ENCODE measurements at regions not wholly inside any gene's neighbourhood (a gene's known extent, or its start where the extent isn't known, plus 50 kb on each side); places are given as distances from the start of the nearest gene placed in this dataset.

GRCh38 chr3:178415384-178415783 is 120.9 kb upstream of the KCNMB2 start:
- TF ChIP-seq SIN3A (IDR thresholded peaks at IDR 0.05; ENCODE audit: borderline replicate concordance, insufficient read depth, low read length): no peak
- no peak for TF ChIP-seq TAF1 (IDR thresholded peaks at IDR 0.05; ENCODE audit: borderline replicate concordance, insufficient read depth, low read length)
- no peak for TF ChIP-seq FOXP2 (optimal IDR thresholded peaks at IDR 0.05; ENCODE audit: borderline replicate concordance, extremely low read depth, extremely low read length, insufficient read depth)
- no peak for TF ChIP-seq REST (IDR thresholded peaks at IDR 0.05; ENCODE audit: insufficient read depth in 1 of 2, low read depth in 2 of 2, low read length in 2 of 2)
- no peak for TF ChIP-seq POLR2AphosphoS5 (IDR thresholded peaks at IDR 0.05; ENCODE audit: low read depth, low read length)

- TF ChIP-seq POLR2AphosphoS5 (IDR thresholded peaks at IDR 0.05; ENCODE audit: low read depth, low read length) (no peak), REST (IDR thresholded peaks at IDR 0.05; ENCODE audit: insufficient read depth in 1 of 2, low read depth in 2 of 2, low read length in 2 of 2) (no peak), TAF1 (IDR thresholded peaks at IDR 0.05; ENCODE audit: borderline replicate concordance, insufficient read depth, low read length) (no peak), FOXP2 (optimal IDR thresholded peaks at IDR 0.05; ENCODE audit: borderline replicate concordance, extremely low read depth, extremely low read length, insufficient read depth) (no peak)
Measured at GRCh38 chr3:178417736-178418135, 118.5 kb upstream of the KCNMB2 start.

- TF ChIP-seq FOXP2 (optimal IDR thresholded peaks at IDR 0.05; ENCODE audit: borderline replicate concordance, extremely low read depth, extremely low read length, insufficient read depth) (no peak), TAF1 (IDR thresholded peaks at IDR 0.05; ENCODE audit: borderline replicate concordance, insufficient read depth, low read length) (no peak), REST (IDR thresholded peaks at IDR 0.05; ENCODE audit: insufficient read depth in 1 of 2, low read depth in 2 of 2, low read length in 2 of 2) (no peak)
Measured at GRCh38 chr3:178419071-178419470, 117.2 kb upstream of the KCNMB2 start.

- TF ChIP-seq TAF1 (IDR thresholded peaks at IDR 0.05; ENCODE audit: borderline replicate concordance, insufficient read depth, low read length): no peak
- no peak for TF ChIP-seq POLR2AphosphoS5 (IDR thresholded peaks at IDR 0.05; ENCODE audit: low read depth, low read length)
- no peak for TF ChIP-seq FOXP2 (optimal IDR thresholded peaks at IDR 0.05; ENCODE audit: borderline replicate concordance, extremely low read depth, extremely low read length, insufficient read depth)
Measured at GRCh38 chr3:178420033-178420432, 116.2 kb upstream of the KCNMB2 start.

GRCh38 chr3:178421069-178421468 is 115.2 kb upstream of the KCNMB2 start:
- TF ChIP-seq REST (IDR thresholded peaks at IDR 0.05; ENCODE audit: insufficient read depth in 1 of 2, low read depth in 2 of 2, low read length in 2 of 2) (no peak), SIN3A (IDR thresholded peaks at IDR 0.05; ENCODE audit: borderline replicate concordance, insufficient read depth, low read length) (no peak), FOXP2 (optimal IDR thresholded peaks at IDR 0.05; ENCODE audit: borderline replicate concordance, extremely low read depth, extremely low read length, insufficient read depth) (no peak), POLR2AphosphoS5 (IDR thresholded peaks at IDR 0.05; ENCODE audit: low read depth, low read length) (no peak), TAF1 (IDR thresholded peaks at IDR 0.05; ENCODE audit: borderline replicate concordance, insufficient read depth, low read length) (no peak)
